ENCODE measurements at regions not wholly inside any gene's neighbourhood (a gene's known extent, or its start where the extent isn't known, plus 50 kb on each side); places are given as distances from the start of the nearest gene placed in this dataset.

GRCh38 chr1:218546314-218546713, 201.2 kb downstream of the TGFB2 start:
- H3K23ac ChIP-seq (ENCODE audit: insufficient read length): no peak overlapping the region
- no peak overlapping the region for H4K8ac ChIP-seq (ENCODE audit: extremely low read depth, insufficient read depth, low read length)
- H3K27me3 ChIP-seq (replicated peaks in 1 of 4; ENCODE audit: control insufficient read depth in 3 of 4, extremely low read depth in 1 of 4, insufficient read depth in 3 of 4, low read length in 3 of 4): no peaks in the 10 kb centered on the region
- no peaks in the 10 kb centered on the region for H3K36me3 ChIP-seq (ENCODE audit: control insufficient read depth in 2 of 4, insufficient read depth in 4 of 4, low read length in 3 of 4)
- ChIA-PET POLR2A (ENCODE audit: partially characterized antibody) (no interaction called here), CTCF (ENCODE audit: partially characterized antibody) (interaction anchor here (1.0 to 1.8 kb wide), 4 partner anchors 44 to 329 kb away, joined by 3 to 4 read pairs (median 3); no protein-coding TSS in a partner anchor)
- no peak for FAIRE-seq
- no peak overlapping the region for H3K9ac ChIP-seq (replicated peaks in 1 of 4; ENCODE audit: extremely low read depth in 1 of 4, low read depth in 3 of 4, low read length in 3 of 4)
- H3K23me2 ChIP-seq (ENCODE audit: low read depth, low read length): no peaks in the 10 kb centered on the region
- no peaks in the 10 kb centered on the region for H3K9me3 ChIP-seq (ENCODE audit: insufficient read depth in 2 of 2, low read depth in 1 of 2, low read length in 1 of 2)
- H3K79me1 ChIP-seq (ENCODE audit: low read depth, low read length): no peaks in the 10 kb centered on the region
- H2BK12ac ChIP-seq (ENCODE audit: low read depth, low read length): no peak overlapping the region
- H2BK20ac ChIP-seq (ENCODE audit: low read length): no peak overlapping the region
- no peak overlapping the region for H3K14ac ChIP-seq (ENCODE audit: insufficient read length)
- H2BK120ac ChIP-seq (replicated peaks; ENCODE audit: low read depth, low read length): no peak overlapping the region
- no peak for DNase-seq (ENCODE audit: low read depth in 1 of 2, low spot score in 2 of 2)
- WGBS, 2 experiments (ENCODE audit: extremely low coverage in 1 of 2, insufficient coverage in 1 of 2, insufficient read length in 1 of 2, insufficient replicate concordance in 2 of 2, low coverage in 1 of 2, low lambda C conversion rate in 2 of 2, missing lambda C conversion rate in 1 of 2): 100% methylated on average over 1 of the region's 1 CpG; no CpG with 5 or more reads in 1 of the 2 experiments
- no peak overlapping the region for H3K18ac ChIP-seq (ENCODE audit: extremely low read depth, low read length)
- H3K27ac ChIP-seq (ENCODE audit: low read depth, low read length): no peak overlapping the region
- H3K4me2 ChIP-seq (ENCODE audit: insufficient read depth in 1 of 2, low read depth in 2 of 2, low read length in 2 of 2): no peak overlapping the region
- H3K4me3 ChIP-seq (ENCODE audit: extremely low read depth in 1 of 4, insufficient read depth in 2 of 4, low read depth in 3 of 4, low read length in 4 of 4): no peak overlapping the region
- H4K20me1 ChIP-seq (replicated peaks in 1 of 2; ENCODE audit: control insufficient read depth in 1 of 2, insufficient read depth in 2 of 2, low read length in 2 of 2): no peaks in the 10 kb centered on the region
- H2AFZ ChIP-seq (ENCODE audit: low read length): no peak overlapping the region
- H3K4ac ChIP-seq (replicated peaks; ENCODE audit: insufficient read length, low read depth, low read length): no peak overlapping the region
- H3K79me2 ChIP-seq (ENCODE audit: control insufficient read depth in 1 of 2, insufficient read depth in 2 of 2, low read length in 2 of 2): no peaks in the 10 kb centered on the region
- TF ChIP-seq RAD21 (IDR thresholded peaks at IDR 0.05 in 1 of 2, conservative IDR thresholded peaks at IDR 0.05 in 1 of 2; ENCODE audit: low read depth in 2 of 2, low read length in 2 of 2): peak; percentile 10 to 21; a peak in 1 of 4 replicates
- TF ChIP-seq MAX (IDR thresholded peaks at IDR 0.05): no peak
- TF ChIP-seq CTCF (IDR thresholded peaks at IDR 0.05; ENCODE audit: control extremely low read depth in 1 of 3, insufficient read depth in 1 of 3, low read depth in 1 of 3, low read length in 3 of 3): peak in 1 of 3 experiments; percentile 4; a peak in 1 of 4 replicates
- no peak overlapping the region for H3K56ac ChIP-seq (replicated peaks; ENCODE audit: insufficient read length, low read depth, low read length)
- no peak overlapping the region for H4K5ac ChIP-seq (ENCODE audit: insufficient read length, low read depth, low read length)
- H4K91ac ChIP-seq (replicated peaks; ENCODE audit: insufficient read length, low read length): no peak overlapping the region
- H2BK15ac ChIP-seq (ENCODE audit: low read length): no peak overlapping the region
- no peak overlapping the region for H2BK5ac ChIP-seq (ENCODE audit: low read depth, low read length)
- no peaks in the 10 kb centered on the region for H3K4me1 ChIP-seq (replicated peaks in 1 of 4; ENCODE audit: control insufficient read depth in 3 of 4, insufficient read depth in 4 of 4, low read length in 3 of 4)
- H2AK5ac ChIP-seq (ENCODE audit: low read depth, low read length): no peak overlapping the region
